ENCODE measurements at regions not wholly inside any gene's neighbourhood (a gene's known extent, or its start where the extent isn't known, plus 50 kb on each side); places are given as distances from the start of the nearest gene placed in this dataset.
"Not testable (repeated sequence)": the region's sequence is repeated elsewhere in the genome, so short reads cannot be mapped to it uniquely, and the experiment has no call there.

DNA sequence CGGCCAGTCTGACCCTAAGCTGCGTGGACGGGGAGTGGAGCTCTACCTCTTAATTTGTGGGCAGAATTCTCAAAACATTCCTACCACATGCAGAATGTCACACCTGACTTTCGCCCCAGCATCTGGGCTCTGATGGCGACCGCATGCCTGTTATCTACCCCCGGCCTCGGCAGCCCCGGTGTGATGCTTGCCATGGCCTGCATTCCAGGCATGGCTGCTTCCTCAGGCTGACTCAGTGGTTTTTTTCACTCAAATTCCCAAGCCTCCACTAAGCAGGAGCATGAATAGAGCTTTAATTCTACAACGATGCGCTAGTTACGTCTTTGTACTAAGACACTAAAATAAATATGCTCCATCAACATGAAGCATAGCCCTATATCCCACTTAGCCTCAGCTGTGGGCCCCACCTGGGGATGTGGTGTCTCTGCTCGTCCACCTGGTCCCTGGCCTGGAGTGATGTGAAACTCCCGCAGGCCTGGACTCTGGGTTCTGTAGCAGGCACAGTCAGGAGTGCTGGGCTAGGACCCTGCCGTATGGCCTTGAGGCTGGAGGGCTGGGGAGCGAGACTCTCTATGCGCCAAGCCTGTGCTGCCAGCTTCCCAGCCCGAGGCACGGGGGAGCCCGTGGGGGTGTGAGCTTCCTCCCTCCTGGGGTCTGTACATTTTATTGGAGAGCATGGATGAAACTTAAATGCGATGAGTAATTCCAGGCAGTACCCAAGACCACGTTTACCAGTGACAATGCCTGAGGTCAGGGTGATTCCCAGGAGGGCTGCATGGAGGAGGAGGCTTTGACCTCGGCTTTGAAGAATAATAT is 153.2 kb downstream of the CTTN start:
- DNase-seq = no peak

GRCh38 chr11:70552167-70553150 is 154.1 kb downstream of the CTTN start:
- no peak for DNase-seq

- no peak for DNase-seq
Observed at GRCh38 chr11:70555078-70555477, 156.7 kb downstream of the CTTN start.

- DNase-seq = no peak
Observed at GRCh38 chr11:70556884-70557741, 158.8 kb downstream of the CTTN start.

DNA sequence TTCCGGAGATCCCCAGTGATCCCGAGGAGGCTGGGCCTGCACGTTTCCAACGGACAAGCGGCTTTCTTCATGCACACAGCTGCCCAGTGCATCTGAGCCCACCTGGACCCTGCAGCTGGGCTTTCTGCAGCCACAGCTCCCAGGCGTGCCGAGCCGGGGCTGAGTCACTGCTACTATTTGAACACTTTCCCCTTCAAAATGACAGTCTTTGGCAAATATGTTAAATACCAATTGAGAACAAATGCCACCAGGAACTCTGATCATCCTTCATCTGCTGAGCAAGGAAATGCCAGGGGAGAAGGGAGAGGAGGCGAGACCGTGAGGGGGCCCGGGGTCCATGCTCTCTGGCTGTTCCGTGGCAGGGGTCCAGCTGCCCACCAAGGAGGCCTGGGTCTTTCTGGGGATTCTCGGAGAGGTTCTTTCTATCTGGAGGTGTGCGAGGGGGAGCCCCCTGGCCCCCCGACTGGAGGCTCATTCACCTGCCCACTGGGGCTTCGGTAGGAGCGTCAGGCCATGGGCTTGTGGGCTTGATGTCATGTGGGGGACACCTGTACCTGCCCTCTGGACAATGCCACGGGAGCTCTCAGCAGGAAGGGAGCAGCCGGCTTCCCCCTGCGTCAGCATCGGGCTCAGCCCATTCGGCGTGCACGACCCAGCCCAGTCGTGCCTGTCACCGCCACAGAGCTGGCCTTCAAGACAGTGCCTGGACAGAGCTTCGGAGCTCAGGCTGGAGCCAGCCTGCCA is 159.6 kb downstream of the CTTN start:
- no peak for DNase-seq

- DNase-seq = no peak
Observed at GRCh38 chr11:70558681-70559080, 160.4 kb downstream of the CTTN start.

GRCh38 chr11:70559516-70559915 is 161.2 kb downstream of the CTTN start:
- DNase-seq = no peak

DNA sequence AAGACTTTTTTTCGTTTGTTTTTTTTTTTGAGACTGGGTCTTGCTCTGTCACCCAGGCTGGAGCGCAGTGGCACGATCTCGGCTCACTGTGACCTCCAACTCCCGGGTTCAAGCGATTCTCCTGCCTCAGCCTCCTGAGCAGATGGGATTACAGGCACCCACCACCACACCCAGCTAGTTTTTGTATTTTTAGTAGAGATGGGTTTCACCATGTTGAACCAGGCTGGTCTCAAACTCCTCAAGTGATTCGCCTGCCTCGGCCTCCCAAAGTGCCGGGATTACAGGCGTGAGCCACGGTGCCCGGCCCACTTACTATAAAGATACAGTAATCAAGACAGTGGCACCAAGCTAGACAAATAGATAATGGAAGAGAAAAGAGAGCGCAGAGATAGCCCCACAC is 162.3 kb downstream of the CTTN start:
- not testable (repeated sequence) for DNase-seq

- DNase-seq = no peak
Observed at GRCh38 chr11:70566768-70567530, 168.6 kb downstream of the CTTN start.

DNA sequence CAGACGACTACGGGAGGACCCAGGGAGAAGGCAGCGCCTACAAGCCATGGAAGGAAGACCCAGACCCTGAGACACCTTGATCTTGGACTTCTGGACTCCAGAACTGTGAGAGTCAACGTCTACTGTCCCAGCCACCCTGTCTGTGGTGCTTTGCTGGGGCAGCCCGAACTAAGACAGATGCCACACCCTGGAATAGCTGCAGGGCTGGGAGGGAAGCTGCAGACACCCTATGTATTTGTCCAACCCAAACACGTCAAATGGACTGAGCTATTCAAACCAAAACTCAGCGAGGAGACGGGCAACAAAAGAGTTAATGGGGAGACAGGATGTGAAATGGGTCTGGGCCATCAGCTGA is 169.3 kb downstream of the CTTN start:
- no peak for DNase-seq

DNA sequence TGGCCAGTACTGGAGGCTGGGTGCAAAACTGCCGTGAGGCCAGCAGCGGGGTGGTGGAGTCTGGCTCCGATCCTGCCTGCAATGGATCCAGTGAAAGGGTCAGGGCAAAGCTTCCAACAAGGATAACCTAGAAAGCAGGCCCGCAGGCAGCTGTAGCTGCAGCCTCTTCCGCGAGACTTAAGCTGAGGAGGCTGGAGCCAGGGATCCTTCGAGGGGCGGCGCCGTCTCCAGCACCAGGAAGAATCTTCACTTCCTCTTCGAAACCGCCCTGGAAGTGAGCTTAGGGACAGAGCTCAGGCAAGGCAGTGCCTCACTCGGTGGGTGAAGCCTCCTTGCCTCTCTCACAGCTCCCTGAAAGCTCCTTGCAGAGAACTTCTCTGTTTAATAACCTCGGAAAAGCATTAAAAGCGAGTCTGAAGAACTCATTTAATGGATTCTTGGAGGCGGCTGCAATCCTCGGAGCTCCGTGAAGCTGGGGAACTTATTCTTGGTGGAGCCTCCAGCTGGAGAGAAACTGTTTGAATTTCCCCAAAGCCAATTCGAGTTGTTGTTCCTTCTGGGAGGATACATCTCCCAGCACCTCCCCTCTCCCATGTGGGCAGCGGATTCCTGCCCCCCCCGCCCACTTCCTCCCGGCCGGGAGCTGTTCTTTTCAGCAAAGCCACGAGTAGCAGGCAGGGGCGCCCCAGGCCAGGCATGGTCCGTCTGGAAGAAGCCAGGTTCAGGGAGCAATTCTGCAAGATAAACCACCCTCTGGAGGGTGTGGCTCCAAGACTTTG is 169.9 kb downstream of the CTTN start:
- no peak for DNase-seq

DNA sequence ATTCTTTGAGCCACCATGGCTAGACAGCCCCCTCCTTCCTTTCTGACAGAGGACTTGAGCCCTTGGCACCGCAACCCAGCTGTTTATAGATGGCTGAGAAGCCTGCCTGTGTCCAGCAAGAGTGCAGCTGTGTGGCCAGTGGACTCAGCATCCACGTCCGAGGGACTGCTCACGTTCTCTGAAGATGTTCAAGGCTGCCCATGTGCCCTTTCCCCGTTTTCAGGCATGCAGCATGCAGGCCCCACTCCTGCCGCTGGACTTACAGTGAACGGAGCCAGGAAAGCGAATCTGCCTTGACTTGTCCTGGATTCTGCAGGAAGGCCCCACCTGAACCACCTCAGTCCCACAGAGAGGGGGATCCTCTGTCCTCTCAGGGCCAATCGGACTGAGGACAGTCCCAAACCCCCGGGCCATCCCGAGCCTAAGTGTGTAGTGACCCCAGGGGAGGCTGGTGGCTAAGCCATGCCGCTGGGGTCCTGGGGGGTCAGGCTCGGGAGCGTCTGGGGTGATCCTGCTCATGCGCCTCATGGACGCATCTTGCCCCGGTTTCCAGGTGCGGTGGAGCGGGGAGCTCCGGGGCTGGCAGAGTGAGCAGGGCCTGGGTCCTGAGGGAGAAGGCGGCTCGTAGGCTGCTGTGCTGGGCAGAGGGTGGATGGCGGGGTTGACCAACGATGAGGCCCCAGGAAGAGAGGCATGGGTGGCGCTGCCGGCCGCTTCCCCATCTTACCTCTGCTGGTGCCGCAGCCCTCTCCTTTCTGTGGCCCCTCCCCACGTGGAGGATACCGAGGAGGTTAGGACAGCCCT is 170.7 kb downstream of the CTTN start:
- DNase-seq = no peak

DNA sequence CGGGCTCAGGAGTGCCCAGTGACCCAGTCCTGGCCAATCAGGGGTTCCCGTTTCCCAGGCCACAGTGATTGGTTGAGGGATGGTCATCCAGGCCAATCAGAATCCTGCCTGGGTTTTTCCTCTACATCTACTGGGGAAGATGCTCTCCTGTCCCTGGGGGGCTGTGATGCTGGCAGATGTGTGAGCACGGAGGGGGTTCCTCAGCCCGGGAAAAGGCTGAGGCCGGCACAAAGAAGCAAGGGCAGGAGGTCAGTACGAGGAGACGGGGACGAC is 171.2 kb downstream of the CTTN start:
- DNase-seq = no peak

- DNase-seq = no peak
Observed at GRCh38 chr11:70569996-70570692, 171.8 kb downstream of the CTTN start.

DNA sequence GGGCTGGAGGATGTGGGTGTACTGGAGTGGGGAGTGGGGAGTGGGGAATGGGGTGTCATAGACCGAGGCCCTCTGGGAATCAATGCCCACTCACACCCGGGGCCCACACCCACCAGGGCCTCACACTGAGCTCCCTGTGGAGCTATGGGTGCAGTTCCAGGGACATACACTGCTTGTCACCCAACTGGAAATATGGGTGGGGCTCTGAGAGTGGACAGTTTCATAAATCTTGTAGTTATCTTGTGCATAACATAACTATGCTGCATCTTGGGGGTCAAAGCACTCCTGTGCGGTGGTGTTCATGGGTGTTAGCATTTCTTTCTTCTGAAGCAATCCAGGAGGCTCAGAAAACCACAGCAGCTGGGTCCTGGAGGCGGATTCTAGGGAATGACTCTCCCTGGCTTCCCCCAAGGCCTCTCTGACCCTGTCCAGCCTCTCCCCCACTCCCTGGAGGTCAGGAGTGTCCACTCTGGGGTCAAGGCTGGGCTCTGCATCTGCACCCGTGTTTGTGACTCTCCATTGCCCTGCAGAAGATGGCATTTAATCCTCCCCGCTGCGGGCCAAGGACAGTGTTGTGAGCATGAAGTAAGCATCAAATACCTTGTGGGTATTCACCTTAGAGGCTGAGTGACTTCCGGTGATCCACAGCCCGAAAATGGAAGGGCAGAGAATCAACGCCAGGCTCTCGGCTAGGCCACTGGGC is 172.5 kb downstream of the CTTN start:
- DNase-seq = no peak

- no peak for DNase-seq
Observed at GRCh38 chr11:70572974-70573260, 174.6 kb downstream of the CTTN start.

DNA sequence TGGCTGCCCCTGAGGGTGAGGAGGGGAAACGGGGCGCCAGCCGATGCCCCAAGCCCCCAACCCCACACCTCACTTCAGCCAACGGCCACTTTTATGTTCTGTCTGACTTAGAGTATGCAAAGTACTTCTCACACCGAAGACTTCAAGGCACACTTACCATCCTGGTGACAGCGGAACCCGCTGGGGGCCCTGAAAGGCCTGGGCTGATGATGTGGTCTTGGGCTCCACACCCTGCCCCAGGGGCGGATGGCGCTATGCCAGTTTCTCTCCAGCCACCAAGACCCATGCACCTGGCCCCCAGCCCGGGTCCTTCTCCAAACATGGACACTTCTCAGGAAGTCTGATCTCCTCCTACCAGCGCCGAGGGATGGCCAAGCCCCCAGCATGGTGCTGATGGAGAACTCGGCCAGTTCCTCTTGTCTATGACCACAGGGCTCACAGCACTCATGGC is 175.4 kb downstream of the CTTN start:
- DNase-seq = no peak

GRCh38 chr11:70574725-70575347 is 176.5 kb downstream of the CTTN start:
- DNase-seq = no peak

Measured in stimulated activated CD4-positive, alpha-beta T cell treated with anti-CD3 and anti-CD28 coated beads, Interleukin-15, amount 100 ng/mL, for 24 hours (primary cell).